AG10803 (cell line): ENCODE measurements at regions not wholly inside any gene's neighbourhood (a gene's known extent, or its start where the extent isn't known, plus 50 kb on each side); places are given as distances from the start of the nearest gene placed in this dataset.

Experiments used
- DNase-seq: peaks from one replicate; pipeline ENCODE4 v3.0.0; 2010; ENCODE audit warnings: low read depth
- H3K4me3 ChIP-seq: 2 replicates; pipeline ENCODE4 v1.5.1; 2011; ENCODE audit warnings: mild to moderate bottlenecking, low read length, control low read depth
- CTCF ChIP-seq: conservative IDR thresholded peaks from 2 replicates; pipeline ENCODE4 v1.5.1; 2011; ENCODE audit warnings: mild to moderate bottlenecking, low read length, control low read depth, inconsistent platforms

GRCh38 chr12:34373926-34374325 is 351.6 kb downstream of the ALG10 start:
- H3K4me3 ChIP-seq: no peak overlapping the region
- no peak for TF ChIP-seq CTCF
- DNase-seq: no peak

- no peak for TF ChIP-seq CTCF
- DNase-seq: no peak
These were observed 354.0 kb downstream of the ALG10 start for GRCh38 chr12:34376133-34376799.

GRCh38 chr12:34377243-34378035 is 355.1 kb downstream of the ALG10 start:
- no peak for TF ChIP-seq CTCF
- no peak for DNase-seq
- H3K4me3 ChIP-seq: no peak overlapping the region

More at GRCh38 chr12:34376133-34376799, 354.0 kb downstream of the ALG10 start:
- no peak overlapping the region for H3K4me3 ChIP-seq

GRCh38 chr12:34379142-34379541 is 356.8 kb downstream of the ALG10 start:
- no peak for DNase-seq
- no peak overlapping the region for H3K4me3 ChIP-seq
- no peak for TF ChIP-seq CTCF

- H3K4me3 ChIP-seq: no peak overlapping the region
- no peak for TF ChIP-seq CTCF
- DNase-seq: no peak
These were observed 362.4 kb downstream of the ALG10 start for GRCh38 chr12:34384693-34385092.

GRCh38 chr12:34386016-34386415 is 363.7 kb downstream of the ALG10 start:
- no peak overlapping the region for H3K4me3 ChIP-seq
- DNase-seq: no peak
- no peak for TF ChIP-seq CTCF
